Stimulated activated CD4-positive, alpha-beta T cell treated with anti-CD3 and anti-CD28 coated beads, Interleukin-1b, Interleukin-23, amount 100 ng/mL, for 4 hours (primary cell): ENCODE measurements at regions not wholly inside any gene's neighbourhood (a gene's known extent, or its start where the extent isn't known, plus 50 kb on each side); places are given as distances from the start of the nearest gene placed in this dataset.

ENCODE experiments used
- DNase-seq, 2 donors: peaks; one replicate each; pipeline ENCODE4 v3.0.0-alpha.2; 2020; ENCODE audit warnings: low read depth in 2 of 2

GRCh38 chr1:23639460-23640095 is 52.0 kb upstream of the RPL11 start:
- no peak for DNase-seq

GRCh38 chr1:23638786-23639241 is 52.8 kb upstream of the RPL11 start:
- no peak for DNase-seq

- DNase-seq, result no peak
These were observed 53.4 kb upstream of the RPL11 start for GRCh38 chr1:23638188-23638619.

DNA sequence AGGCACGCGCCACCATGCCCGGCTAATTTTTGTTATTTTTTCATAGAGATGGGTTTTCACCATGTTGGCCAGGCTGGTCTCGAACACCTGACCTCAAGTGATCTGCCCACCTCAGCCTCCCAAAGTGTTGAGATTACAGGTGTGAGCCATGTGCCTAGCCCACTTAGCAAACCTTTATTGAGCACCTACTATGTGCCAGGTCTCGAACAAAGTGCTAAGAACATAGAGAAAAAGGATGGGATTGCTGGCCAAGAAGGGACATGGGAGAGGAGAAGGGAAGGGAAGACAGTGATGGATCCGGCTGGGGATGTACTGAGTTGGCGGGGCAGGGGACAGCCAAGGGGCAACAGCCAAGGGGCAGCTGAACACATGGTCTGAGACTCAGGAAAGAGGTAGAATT is 55.6 kb upstream of the RPL11 start:
- DNase-seq, result no peak

DNA sequence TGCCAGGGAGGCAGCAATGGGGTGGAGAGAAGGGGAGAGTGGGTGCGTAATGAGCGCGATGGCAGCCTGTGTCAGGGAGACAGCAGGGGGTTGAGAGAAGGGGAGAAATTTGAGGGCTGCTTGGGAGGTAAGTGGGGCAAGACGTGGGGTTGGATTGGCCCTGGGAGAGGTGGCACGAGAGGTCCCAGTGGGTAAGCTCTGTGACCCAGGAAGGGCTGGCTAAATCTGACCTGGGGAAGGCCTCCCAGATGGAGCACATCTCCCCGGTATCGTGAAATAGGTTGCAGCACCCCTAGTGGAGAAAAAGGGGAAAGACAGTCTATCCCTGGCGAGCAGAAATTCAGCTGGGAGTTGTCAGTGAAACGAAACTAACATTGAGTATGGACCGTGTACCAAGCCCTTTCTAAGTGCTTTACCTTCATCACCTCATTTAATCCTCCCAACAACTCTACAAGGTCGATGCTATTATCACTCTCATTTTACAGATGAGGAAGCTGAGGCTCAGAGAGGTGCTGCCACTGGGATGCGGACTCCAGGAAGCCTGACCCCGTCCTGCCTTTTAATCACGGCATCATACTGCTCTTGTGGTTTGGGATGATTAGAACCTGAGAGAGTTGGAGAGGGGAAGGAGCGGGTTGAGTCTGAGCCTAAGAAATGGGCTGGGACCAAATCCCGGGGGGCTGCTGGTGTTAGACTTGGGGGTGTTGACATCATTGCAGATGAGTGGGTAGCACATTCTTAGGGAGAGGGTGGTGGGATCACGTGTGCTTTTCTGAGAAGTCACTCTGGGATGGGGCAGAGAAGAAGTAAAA is 56.6 kb upstream of the RPL11 start:
- DNase-seq, result peak in 1 of 2 donors; percentile 56

- no peak for DNase-seq
These were observed 57.1 kb upstream of the RPL11 start for GRCh38 chr1:23634518-23634839.

- DNase-seq, result no peak
These were observed 59.0 kb upstream of the RPL11 start for GRCh38 chr1:23632479-23633160.

DNA sequence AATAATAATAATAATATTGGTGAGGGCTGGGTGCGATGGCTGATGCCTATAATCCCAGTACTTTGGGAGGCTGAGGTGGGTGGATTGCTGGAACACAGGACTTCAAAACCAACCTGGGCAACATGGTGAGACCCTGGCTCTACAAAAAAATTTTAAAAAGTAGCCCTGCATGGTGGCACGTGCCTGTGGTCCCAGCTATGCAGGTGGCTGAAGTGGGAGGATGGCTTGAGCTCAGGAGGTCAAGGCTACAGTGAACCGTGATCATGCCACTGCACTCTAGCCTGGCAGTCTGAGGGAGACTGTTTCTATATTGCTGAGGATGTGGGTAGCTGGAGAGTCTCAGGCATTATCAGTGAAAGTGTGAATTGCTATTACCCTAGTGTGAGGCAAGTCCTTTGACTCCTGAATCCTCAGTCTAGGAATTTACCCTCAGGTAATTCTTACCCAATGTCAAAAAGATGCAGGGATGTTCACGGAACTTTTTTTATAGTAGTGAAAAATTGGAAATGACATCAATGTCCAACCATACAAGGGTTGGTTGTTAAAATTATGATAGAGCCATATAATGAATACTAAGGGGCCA is 61.8 kb upstream of the RPL11 start:
- DNase-seq, result no peak

- DNase-seq, result no peak
These were observed 62.6 kb upstream of the RPL11 start for GRCh38 chr1:23628951-23629387.

GRCh38 chr1:23627069-23627735 is 64.4 kb upstream of the RPL11 start:
- DNase-seq, result no peak

GRCh38 chr1:23625929-23626535 is 65.6 kb upstream of the RPL11 start:
- no peak for DNase-seq

GRCh38 chr1:23625459-23625858 is 66.1 kb upstream of the RPL11 start:
- no peak for DNase-seq

DNA sequence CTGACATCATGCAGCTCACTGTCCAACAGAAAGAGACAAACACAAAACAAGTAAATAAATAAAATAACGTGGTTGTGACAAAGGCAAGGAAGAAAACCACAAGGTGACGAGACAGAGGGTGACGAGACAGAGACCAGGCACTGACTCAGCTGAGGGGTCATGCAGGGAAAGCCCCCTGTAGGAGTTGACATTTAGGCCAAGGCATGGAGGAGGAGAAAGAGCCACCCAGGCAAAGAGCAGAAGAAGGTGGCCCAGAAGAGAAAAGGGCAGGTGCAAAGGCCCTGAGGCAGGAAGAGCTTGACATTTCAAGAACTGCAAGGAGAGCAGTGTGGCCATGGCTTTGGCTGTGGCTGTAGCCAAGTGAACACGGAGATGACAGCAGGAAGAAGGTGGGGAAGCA is 65.1 kb upstream of the ID3 start:
- peak in 1 of 2 donors; percentile 50 for DNase-seq

GRCh38 chr1:23622284-23622683 is 63.0 kb upstream of the ID3 start:
- DNase-seq, result no peak

DNA sequence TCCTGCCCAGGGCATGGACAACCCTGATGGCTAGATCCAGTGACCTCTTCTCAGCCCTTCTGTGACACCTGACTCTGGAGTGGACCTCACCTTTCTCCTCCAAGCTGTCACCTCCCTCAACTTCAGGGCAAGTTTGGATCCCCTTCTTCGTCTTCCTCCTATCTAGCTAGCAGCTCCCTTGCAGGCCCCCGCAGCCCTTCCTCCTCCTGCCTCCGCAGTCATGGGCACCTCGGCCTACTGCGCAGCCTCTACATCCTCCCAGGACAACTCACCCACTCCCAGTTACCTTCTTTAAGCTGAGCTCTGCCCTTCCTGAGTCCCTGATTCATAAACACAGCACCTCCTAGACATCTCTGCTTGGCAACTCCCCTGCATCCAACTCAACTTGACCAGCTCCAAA is 61.3 kb upstream of the ID3 start:
- DNase-seq, result no peak

- peak; percentile 64 to 82 for DNase-seq
These were observed 60.2 kb upstream of the ID3 start for GRCh38 chr1:23619299-23620188.

DNA sequence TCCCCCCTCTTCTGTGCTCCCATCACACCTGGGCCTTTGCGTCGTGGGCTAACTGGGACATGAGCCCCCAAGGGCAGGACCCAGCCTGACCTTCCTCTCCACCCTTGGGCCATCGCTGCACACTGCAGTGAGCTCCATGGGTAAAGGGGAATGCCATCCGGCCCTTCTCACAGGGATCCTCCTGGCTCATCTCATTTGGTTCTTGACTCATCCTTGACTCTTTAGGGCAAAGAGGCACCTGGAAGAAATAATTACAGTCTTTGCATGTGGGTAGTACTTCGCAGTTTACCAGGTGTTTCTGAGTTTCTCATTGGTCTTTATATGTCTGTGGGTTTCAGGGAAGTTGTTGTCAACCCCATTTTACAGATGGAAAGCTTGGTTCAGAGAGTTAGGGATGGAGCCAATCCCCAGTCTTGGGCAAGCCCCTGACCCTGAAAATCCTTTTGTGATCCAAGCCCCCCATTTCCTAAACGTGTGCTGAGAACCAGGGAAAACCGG is 59.3 kb upstream of the ID3 start:
- no peak for DNase-seq

DNA sequence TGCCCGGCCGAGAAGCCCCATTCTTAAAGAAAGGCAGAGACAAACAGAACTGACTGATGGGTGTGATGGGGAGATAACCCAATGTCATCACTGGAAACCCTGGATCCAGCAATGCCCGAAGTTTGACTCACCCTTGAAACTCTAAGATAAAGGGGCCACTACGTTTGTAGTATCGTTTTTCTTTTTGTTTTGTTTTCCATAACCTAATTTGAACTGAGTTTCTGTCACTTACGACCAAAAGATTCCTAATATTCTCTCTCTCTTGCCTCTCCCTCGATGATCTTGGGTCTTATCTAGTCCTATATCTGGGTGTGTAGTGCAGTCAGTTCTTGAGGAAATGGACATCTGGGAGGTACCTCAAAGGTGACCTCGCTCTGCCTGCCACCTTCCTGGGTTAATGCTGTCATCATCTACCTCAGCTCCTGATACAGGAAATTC is 57.8 kb upstream of the ID3 start:
- DNase-seq, result no peak

- DNase-seq, result no peak
These were observed 57.1 kb upstream of the ID3 start for GRCh38 chr1:23616292-23616824.

DNA sequence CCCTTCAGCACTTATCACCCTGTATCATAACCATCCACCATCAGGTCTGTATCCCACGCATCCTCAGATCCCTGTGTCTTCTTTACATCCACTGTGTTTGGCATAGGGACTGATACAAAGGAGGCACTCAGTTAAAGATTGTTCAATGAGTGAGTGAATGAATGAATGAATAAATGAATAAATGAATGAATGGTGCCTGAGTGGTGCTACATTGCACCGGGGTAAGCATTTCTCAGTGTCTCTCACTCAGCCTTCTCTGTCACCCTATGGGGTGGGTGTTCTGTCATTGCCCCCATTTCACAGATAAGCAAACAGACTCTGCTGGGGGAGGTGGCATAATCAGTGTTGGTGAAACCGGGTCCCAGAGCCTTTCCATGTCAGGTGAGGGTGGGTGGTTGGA is 56.6 kb upstream of the ID3 start:
- DNase-seq, result no peak
